22Rv1 (cell line): ENCODE measurements at regions not wholly inside any gene's neighbourhood (a gene's known extent, or its start where the extent isn't known, plus 50 kb on each side); places are given as distances from the start of the nearest gene placed in this dataset.

ENCODE experiments used
- ZFX ChIP-seq: fragments of 450-650 bp; IDR thresholded peaks from 2 replicates; pipeline ENCODE4 v1.6.1; 2017; ENCODE audit warnings: antibody characterized with exemption, borderline replicate concordance
- TF ChIP-seq, protein P1 (sequence below): fragments of 450-650 bp; IDR thresholded peaks from 2 replicates; pipeline ENCODE4 v1.5.1; 2017; ENCODE audit warnings: mild to moderate bottlenecking

DNA sequence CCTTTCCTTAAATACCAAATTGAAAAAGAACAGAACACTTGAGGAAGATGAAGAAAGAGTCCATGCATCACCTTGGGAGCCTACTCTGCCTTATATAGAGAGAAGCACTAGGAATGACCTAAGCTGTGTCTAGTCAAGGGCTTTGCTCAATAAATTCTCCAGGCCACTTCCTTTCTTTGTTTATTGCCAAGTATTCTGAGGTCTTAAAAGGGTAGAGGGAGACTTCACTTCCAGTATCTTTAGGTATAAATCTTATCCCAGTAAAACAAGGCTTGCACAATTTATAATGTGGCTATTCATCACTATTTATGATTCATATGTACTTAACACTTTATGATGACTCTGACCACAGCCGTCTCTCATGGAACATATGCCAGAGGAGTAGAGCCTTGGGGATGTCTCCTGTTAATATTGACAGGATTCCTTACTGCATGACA lies 85.1 kb upstream of the ARHGAP5 start:
- TF ChIP-seq, protein P1, sequence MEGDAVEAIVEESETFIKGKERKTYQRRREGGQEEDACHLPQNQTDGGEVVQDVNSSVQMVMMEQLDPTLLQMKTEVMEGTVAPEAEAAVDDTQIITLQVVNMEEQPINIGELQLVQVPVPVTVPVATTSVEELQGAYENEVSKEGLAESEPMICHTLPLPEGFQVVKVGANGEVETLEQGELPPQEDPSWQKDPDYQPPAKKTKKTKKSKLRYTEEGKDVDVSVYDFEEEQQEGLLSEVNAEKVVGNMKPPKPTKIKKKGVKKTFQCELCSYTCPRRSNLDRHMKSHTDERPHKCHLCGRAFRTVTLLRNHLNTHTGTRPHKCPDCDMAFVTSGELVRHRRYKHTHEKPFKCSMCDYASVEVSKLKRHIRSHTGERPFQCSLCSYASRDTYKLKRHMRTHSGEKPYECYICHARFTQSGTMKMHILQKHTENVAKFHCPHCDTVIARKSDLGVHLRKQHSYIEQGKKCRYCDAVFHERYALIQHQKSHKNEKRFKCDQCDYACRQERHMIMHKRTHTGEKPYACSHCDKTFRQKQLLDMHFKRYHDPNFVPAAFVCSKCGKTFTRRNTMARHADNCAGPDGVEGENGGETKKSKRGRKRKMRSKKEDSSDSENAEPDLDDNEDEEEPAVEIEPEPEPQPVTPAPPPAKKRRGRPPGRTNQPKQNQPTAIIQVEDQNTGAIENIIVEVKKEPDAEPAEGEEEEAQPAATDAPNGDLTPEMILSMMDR = no peak
- TF ChIP-seq ZFX = no peak
